ENCODE measurements at regions not wholly inside any gene's neighbourhood (a gene's known extent, or its start where the extent isn't known, plus 50 kb on each side); places are given as distances from the start of the nearest gene placed in this dataset.
"Not testable (repeated sequence)": the region's sequence is repeated elsewhere in the genome, so short reads cannot be mapped to it uniquely, and the experiment has no call there.

DNA sequence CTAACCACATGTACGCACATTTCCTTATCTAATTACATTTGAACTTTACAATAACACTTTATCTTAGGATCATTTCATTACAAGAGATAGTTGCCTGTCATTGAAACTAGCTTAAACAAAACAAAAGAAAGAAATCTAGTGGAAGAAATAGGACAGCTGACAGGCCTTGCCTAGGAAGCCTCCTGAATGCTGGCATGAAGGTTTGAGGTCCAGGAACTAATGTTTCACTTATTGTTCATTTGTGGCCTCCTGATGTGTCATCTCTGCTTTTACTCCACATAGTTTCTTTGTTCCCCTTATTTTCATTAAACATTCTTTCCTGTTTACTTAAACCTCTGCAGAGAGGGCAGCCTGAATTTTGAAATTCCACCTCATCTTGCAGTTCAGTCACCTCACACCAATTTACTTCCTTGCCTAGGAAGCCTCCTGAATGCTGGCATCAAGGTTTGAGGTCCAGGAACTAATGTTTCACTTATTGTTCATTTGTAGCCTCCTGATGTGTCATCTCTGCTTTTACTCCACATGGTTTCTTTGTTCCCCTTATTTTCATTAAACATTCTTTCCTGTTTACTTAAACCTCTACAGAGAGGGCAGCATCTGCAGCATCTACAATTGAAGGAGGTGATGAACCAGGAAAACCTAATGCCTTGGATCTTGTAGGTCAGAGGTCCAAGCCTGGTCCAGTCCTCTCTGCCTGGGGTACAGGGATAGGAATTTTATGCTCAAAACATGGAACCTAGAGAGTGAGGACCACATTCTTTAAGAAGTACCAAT, 319.2 kb downstream of the SPATA31A1 start:
- H3K4me3 ChIP-seq; H3K9me3 ChIP-seq (replicated peaks); H3K27me3 ChIP-seq (replicated peaks); H3K4me1 ChIP-seq (replicated peaks); H3K36me3 ChIP-seq; H3K27ac ChIP-seq: not testable (repeated sequence)
- DNase-seq (ENCODE audit: low read depth in 1 of 2, low spot score in 2 of 2) = peak in 1 of 2 experiments; percentile 7

DNA sequence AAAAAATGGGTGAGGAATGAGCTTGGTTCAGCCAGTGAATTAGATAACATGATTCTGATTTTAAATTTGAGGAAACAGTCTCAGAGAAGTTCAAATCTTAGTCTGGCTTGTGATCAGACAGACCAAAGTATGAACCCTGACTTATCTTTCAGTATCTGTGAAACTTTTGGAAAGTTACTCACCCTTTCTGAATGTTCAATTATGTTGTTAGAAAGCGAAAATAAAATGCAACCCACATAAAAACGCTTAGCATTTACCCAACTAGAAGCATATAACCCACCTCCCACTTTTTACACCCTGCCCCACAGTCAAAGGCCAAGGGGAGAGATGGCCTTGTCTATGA, 319.7 kb downstream of the SPATA31A1 start:
- not testable (repeated sequence) for H3K9me3 ChIP-seq (replicated peaks); H3K27me3 ChIP-seq (replicated peaks); H3K27ac ChIP-seq; DNase-seq (ENCODE audit: low read depth in 1 of 2, low spot score in 2 of 2); H3K4me1 ChIP-seq (replicated peaks); H3K4me3 ChIP-seq; H3K36me3 ChIP-seq

DNA sequence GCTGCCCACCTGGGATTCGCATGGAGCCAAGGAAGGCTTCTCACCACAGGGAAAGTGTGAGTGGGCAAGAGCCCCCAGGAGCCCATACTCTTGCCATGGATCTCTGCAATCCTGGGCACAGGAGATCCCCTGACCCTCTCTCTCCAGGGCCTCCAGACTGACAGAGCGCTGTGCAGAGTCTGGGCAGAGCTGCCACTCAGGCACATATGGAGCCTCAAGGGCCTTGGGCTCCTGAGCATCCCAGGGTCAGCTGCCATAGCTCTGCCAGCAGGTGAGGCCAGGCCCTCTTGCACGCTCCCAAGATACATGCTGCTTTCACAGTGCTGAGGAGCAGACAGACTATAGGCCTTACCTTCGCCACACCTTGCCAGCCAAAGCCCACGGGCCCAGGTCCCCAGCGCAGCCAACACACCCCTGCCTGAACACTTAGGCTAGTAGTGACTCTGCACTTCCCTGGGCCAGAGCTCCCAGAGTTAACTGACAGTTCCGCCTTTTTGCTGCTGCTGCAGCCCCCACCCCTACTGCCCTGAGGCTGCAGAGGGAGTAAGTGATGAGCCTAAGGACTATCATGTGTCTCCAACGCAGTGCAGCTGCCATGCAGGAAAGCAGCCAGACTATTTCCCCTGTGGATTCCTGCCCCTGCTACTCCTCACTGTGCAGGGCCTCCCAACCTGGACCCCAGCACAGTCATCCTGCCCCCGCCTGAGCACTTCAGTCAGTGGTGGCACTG, 323.2 kb downstream of the SPATA31A1 start:
- not testable (repeated sequence) for H3K27me3 ChIP-seq (replicated peaks); H3K4me1 ChIP-seq (replicated peaks); H3K27ac ChIP-seq; H3K36me3 ChIP-seq; H3K4me3 ChIP-seq; DNase-seq (ENCODE audit: low read depth in 1 of 2, low spot score in 2 of 2); H3K9me3 ChIP-seq (replicated peaks)

DNA sequence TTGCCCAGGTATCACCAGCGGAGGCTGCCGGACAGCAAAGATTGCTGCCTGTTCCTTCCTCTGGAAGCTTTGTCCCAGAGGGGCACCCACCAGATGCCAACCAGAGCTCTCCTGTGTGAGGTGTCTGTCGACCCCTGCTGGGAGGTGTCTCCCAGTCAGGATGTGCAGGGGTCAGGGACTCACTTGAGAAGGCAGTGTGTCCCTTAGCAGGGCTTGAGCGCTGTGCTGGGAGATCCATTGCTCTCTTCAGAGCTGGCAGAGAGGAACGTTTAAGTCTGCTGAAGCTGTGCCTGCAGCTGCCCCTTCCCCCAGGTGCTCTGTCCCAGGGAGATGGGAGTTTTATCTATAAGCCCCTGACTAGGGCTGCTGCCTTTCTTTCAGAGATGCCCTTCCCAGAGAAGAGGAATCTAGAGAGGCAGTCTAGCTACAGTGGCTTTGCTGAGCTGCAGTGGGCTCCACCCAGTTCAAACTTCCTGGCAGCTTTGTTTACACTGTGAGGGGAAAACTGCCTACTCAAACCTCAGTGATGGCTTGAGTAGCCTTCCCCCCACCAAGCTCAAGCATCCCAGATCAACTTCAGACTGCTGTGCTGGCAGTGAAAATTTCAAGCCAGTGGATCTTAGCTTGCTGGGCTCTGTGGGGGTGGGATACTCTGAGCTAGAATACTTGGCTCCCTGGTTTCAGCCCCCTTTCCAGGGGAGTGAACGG, 325.4 kb downstream of the SPATA31A1 start:
- not testable (repeated sequence) for H3K27me3 ChIP-seq (replicated peaks); H3K9me3 ChIP-seq (replicated peaks); H3K27ac ChIP-seq; DNase-seq (ENCODE audit: low read depth in 1 of 2, low spot score in 2 of 2); H3K4me3 ChIP-seq; H3K36me3 ChIP-seq; H3K4me1 ChIP-seq (replicated peaks)

DNA sequence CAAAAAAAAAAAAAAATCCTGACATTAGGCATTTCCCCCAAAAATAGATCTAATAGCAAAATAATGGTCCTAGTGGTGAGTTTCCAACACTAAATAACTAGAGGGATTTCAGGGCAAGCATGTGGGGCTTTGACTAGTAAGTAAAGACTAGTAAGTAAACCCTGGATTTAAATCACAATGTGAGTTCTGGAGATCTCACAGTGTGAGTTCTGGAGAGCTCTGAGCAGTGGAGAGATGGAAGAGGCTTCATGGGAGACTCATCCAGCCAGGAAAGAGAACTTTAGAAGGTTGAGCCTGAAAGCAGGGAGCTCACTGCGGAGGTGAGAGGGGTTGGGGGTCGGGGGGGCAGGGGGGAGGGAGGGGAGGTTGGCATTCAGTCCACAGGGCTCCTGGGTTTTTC, 373.4 kb downstream of the SPATA31A1 start:
- not testable (repeated sequence) for H3K36me3 ChIP-seq; H3K4me3 ChIP-seq; H3K27ac ChIP-seq; H3K4me1 ChIP-seq (replicated peaks); H3K9me3 ChIP-seq (replicated peaks); H3K27me3 ChIP-seq (replicated peaks); DNase-seq (ENCODE audit: low read depth in 1 of 2, low spot score in 2 of 2)

DNA sequence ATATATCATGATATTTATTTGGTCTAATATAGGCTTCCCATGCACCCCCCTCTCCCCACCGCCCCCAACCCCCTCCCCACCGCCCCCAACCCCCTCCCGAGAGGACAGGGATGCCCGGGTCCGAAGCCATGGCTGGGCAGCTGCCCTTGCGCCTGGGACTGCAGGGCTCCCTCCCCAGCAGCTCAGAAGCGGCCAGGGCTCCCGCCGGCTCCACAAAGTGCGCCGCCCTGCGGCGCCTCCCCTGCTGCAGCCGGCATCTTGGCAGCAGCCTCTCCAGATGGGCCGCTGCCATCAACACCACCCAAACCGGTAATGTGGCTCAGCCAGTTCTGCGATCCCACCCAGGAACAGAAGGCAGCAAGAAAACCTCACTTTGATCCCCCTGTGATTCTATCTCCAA, 389.4 kb downstream of the SPATA31A1 start:
- not testable (repeated sequence) for H3K36me3 ChIP-seq; DNase-seq (ENCODE audit: low read depth in 1 of 2, low spot score in 2 of 2); H3K4me3 ChIP-seq; H3K27ac ChIP-seq; H3K4me1 ChIP-seq (replicated peaks); H3K9me3 ChIP-seq (replicated peaks); H3K27me3 ChIP-seq (replicated peaks)

DNA sequence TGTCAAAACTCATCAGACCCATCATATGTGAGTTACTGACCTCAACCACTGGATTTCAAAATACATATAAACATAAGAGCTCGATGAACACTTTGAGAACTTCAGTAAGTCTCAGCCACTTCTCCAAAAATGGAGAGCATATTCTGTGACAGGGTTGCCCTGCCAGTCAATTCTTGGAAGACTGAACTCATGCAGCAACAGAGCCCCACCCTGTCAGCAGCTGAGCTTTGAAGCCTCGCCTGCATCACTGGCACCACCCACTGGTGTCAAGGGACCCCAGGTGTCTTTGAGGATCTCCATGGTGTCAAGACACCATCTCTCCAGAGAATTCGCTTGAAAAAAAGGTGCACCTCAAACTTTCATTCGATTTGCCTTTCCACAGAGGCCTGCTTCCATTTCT, 420.1 kb downstream of the SPATA31A1 start:
- DNase-seq (ENCODE audit: low read depth in 1 of 2, low spot score in 2 of 2); H3K27me3 ChIP-seq (replicated peaks); H3K36me3 ChIP-seq; H3K4me1 ChIP-seq (replicated peaks); H3K9me3 ChIP-seq (replicated peaks); H3K4me3 ChIP-seq; H3K27ac ChIP-seq: not testable (repeated sequence)

DNA sequence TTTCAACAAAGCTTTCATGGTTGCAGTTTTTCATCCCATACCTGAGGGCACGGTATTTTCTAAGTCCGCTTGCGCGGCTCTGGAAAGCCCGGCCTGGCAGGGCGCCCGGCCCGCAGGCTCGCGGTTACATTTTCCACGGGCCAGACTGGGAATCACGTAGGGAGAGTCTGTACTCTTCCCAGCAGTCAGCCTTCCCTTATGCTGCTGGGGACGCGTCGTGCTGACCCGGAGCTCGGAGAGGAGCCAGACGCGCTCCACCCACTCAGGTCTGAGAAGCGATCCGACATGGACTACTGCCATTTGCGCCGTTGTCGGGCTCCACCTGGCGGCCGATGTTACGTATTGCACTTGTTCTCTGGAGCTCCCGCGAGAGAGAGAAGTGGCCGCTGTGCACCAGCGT, 435.9 kb downstream of the SPATA31A1 start:
- H3K27me3 ChIP-seq (replicated peaks); H3K9me3 ChIP-seq (replicated peaks); DNase-seq (ENCODE audit: low read depth in 1 of 2, low spot score in 2 of 2); H3K27ac ChIP-seq; H3K4me3 ChIP-seq; H3K4me1 ChIP-seq (replicated peaks); H3K36me3 ChIP-seq: not testable (repeated sequence)

DNA sequence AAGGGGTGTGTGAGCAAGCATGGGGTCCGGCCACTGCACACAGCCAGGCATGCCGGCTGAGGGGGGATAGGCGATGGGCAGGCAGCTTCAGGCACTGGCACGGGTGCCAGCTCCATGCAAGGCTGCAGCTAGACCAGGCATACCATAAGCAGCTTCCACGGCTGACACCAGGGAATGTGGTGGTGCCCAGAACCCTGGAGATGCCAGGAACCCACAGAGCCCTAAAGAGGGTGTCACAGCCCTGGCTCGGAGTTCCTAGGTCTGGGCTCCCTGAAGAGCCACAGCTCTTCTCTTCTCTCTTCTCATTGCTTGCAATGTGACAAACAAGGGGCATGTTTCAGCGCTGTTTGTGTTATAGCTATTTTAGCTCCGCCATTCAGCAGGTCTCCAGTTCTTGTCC, 442.5 kb downstream of the SPATA31A1 start:
- not testable (repeated sequence) for H3K27ac ChIP-seq; H3K4me3 ChIP-seq; H3K36me3 ChIP-seq; H3K4me1 ChIP-seq (replicated peaks); DNase-seq (ENCODE audit: low read depth in 1 of 2, low spot score in 2 of 2); H3K27me3 ChIP-seq (replicated peaks); H3K9me3 ChIP-seq (replicated peaks)

DNA sequence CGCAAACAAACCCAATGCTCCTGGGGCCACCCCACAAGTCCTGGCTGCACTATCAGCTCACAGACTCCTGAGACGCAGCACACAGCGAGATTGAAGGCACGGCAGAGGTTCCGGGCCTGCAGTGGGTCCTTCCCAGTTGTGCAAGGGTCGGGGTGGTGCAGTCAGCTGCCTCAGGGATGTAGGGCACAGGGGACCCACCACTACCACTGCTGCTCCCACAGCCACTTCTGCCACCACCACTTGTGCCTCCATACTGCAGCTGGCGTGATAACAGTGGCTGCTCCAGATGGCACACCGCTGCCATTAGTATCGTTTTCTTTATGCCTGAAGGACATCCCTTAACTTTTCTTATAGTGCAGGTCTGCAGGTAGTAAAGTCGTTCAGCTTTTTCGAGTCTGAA, 443.8 kb downstream of the SPATA31A1 start:
- not testable (repeated sequence) for H3K27ac ChIP-seq; H3K36me3 ChIP-seq; H3K4me3 ChIP-seq; H3K4me1 ChIP-seq (replicated peaks); DNase-seq (ENCODE audit: low read depth in 1 of 2, low spot score in 2 of 2); H3K27me3 ChIP-seq (replicated peaks); H3K9me3 ChIP-seq (replicated peaks)

DNA sequence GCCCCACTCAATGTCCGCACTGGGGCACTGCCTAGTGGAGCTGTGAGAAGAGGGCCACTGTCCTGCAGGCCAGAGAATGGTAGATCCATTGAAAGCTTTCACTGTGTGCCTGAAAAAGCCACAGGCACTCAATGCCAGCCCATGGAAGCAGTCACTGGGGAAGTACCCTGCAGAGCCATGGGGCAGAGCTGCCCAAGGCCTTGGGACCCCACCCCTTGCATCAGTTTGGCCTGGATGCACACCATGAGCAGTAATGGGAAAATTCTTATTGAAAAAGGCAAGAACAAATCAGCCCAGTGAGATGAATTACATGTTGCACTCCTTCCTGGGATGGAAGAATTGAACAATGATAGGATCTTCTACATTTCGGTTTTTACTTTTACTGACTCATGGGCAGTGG, 447.1 kb downstream of the SPATA31A1 start:
- not testable (repeated sequence) for H3K9me3 ChIP-seq (replicated peaks); H3K27me3 ChIP-seq (replicated peaks); H3K4me3 ChIP-seq; H3K36me3 ChIP-seq; DNase-seq (ENCODE audit: low read depth in 1 of 2, low spot score in 2 of 2); H3K27ac ChIP-seq; H3K4me1 ChIP-seq (replicated peaks)

DNA sequence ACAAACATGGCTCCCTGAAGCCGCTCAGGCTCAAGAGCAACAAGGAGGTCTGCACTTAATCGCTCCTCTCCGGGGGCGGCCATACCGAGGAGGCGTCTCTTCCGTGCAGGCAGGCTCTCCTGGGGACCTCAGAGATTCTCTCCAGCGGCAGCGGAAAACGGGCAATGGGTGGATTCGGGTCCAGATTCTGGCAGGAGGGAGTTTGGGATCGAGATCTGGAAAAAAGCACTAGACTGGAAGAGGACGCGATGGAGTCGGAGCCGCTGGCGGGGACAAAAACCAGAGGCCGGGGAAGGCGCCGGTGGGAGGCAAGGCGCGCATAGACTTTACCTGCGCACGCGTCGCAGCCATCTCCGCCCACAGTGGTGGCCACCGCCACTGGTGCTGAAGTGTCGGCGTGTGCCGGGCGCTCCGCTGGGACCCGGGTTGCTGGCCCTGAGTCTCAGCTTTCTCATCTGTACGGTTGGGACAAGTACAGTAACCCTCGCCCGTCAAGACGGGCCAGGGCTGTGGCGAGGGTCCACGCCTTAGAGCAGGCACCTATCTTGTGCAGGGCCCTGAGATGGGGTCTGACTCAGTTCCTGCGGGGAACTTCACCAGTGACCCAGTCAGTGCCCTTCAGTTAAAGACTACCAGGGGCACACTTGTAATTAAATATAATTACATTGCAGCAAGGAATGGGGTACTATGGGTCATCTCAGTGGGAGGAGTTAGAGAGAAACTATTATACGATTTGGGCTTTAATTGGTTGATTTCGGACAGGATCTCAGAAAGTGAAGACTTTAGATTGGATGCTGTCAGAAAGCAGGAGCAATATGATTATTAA, 454.1 kb downstream of the SPATA31A1 start:
- not testable (repeated sequence) for H3K9me3 ChIP-seq (replicated peaks); H3K4me3 ChIP-seq; H3K27me3 ChIP-seq (replicated peaks); DNase-seq (ENCODE audit: low read depth in 1 of 2, low spot score in 2 of 2); H3K4me1 ChIP-seq (replicated peaks); H3K36me3 ChIP-seq; H3K27ac ChIP-seq

DNA sequence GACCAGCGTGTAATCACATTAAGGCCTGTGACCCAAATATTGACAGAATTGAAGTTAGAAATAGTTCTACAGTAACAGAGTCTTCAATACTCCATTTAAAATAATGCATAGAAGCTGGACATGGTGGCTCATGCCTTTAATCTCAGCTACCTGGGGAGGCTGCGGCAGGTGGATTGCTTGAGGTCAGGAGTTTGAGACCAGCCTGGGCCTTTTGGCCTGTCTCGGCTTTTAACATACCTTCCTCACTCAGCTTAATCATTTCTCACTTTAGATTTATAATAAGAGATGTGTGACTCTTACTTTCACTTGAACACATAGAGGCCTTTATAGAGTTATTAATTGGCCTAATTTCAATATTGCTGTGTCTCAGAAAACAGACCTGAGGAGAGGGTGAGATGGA, 454.9 kb downstream of the SPATA31A1 start:
- not testable (repeated sequence) for H3K4me1 ChIP-seq (replicated peaks); H3K27me3 ChIP-seq (replicated peaks); H3K27ac ChIP-seq; DNase-seq (ENCODE audit: low read depth in 1 of 2, low spot score in 2 of 2); H3K4me3 ChIP-seq; H3K9me3 ChIP-seq (replicated peaks); H3K36me3 ChIP-seq

DNA sequence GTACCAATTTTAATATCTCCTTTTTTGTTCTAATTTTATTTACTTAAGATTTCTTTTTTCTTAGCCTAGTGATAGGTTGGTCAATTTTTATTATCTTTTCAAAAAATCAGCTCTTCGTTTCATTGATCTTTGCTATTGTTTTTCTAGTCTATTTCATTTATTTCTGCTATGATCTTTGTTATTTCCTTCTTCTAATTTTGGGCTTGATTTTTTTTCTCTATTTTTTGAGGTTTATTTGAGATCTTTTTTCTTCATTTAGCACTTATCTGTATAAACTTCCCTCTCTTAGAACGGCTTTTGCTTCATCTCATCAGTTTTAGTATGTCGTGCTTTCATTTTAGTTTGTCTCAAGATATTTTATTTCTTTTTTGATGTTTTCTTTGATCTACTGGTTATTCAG, 456.1 kb downstream of the SPATA31A1 start:
- not testable (repeated sequence) for H3K27me3 ChIP-seq (replicated peaks); H3K27ac ChIP-seq; DNase-seq (ENCODE audit: low read depth in 1 of 2, low spot score in 2 of 2); H3K4me3 ChIP-seq; H3K36me3 ChIP-seq; H3K4me1 ChIP-seq (replicated peaks); H3K9me3 ChIP-seq (replicated peaks)
